PFSK-1 (cell line): ENCODE measurements at regions not wholly inside any gene's neighbourhood (a gene's known extent, or its start where the extent isn't known, plus 50 kb on each side); places are given as distances from the start of the nearest gene placed in this dataset.

Source experiments
- FOXP2 ChIP-seq: optimal IDR thresholded peaks from 2 replicates; pipeline ENCODE3; 2011; ENCODE audit warnings: borderline replicate concordance, control low read depth, inconsistent platforms; ENCODE audit not compliant: insufficient read depth; ENCODE audit errors: extremely low read length, extremely low read depth
- POLR2AphosphoS5 ChIP-seq: IDR thresholded peaks from 2 replicates; pipeline ENCODE4 v1.6.1; 2012; ENCODE audit warnings: low read depth, mild to moderate bottlenecking, control low read depth, low read length, moderate library complexity
- SIN3A ChIP-seq: IDR thresholded peaks from 2 replicates; pipeline ENCODE4 v1.6.1; 2012; ENCODE audit warnings: mild to moderate bottlenecking, low read length, moderate library complexity, borderline replicate concordance; ENCODE audit not compliant: insufficient read depth
- TAF1 ChIP-seq: IDR thresholded peaks from 2 replicates; pipeline ENCODE4 v1.6.1; 2012; ENCODE audit warnings: low read length, control low read depth, borderline replicate concordance; ENCODE audit not compliant: insufficient read depth
- TF ChIP-seq, protein P1 (sequence below), 2 experiments: IDR thresholded peaks; 2 replicates each; pipeline versions ENCODE4 v1.6.1 to v1.8.0; 2011 to 2012; ENCODE audit warnings: low read depth in 2 of 2, low read length in 2 of 2, control low read depth in 1 of 2, inconsistent platforms in 1 of 2, mild to moderate bottlenecking in 1 of 2, moderate library complexity in 1 of 2; ENCODE audit not compliant: insufficient read depth in 1 of 2

DNA sequence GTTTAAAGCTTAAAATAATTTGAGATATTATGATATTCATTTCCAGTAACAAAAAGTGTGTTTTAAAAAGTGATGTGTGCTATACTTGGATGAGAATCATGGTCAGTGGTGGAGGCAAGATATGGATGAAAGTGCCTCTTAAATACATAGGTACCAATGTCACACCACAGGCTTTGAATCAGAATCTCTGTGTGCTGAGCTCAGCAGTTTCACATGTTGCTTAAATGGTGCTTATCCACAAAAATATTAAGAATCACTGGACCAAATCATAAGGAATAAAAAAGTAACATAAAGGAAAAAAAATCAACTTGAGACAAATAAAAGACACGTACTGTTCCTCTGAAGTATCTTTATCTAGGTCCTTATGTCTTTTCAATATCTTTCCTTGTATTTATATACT is 850.5 kb upstream of the POT1 start:
- TF ChIP-seq POLR2AphosphoS5 (no peak), SIN3A (no peak), FOXP2 (no peak), TAF1 (no peak)
- TF ChIP-seq, protein P1, sequence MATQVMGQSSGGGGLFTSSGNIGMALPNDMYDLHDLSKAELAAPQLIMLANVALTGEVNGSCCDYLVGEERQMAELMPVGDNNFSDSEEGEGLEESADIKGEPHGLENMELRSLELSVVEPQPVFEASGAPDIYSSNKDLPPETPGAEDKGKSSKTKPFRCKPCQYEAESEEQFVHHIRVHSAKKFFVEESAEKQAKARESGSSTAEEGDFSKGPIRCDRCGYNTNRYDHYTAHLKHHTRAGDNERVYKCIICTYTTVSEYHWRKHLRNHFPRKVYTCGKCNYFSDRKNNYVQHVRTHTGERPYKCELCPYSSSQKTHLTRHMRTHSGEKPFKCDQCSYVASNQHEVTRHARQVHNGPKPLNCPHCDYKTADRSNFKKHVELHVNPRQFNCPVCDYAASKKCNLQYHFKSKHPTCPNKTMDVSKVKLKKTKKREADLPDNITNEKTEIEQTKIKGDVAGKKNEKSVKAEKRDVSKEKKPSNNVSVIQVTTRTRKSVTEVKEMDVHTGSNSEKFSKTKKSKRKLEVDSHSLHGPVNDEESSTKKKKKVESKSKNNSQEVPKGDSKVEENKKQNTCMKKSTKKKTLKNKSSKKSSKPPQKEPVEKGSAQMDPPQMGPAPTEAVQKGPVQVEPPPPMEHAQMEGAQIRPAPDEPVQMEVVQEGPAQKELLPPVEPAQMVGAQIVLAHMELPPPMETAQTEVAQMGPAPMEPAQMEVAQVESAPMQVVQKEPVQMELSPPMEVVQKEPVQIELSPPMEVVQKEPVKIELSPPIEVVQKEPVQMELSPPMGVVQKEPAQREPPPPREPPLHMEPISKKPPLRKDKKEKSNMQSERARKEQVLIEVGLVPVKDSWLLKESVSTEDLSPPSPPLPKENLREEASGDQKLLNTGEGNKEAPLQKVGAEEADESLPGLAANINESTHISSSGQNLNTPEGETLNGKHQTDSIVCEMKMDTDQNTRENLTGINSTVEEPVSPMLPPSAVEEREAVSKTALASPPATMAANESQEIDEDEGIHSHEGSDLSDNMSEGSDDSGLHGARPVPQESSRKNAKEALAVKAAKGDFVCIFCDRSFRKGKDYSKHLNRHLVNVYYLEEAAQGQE (IDR thresholded peaks at IDR 0.05; ENCODE audit: insufficient read depth in 1 of 2, low read depth in 2 of 2, low read length in 2 of 2), result no peak

DNA sequence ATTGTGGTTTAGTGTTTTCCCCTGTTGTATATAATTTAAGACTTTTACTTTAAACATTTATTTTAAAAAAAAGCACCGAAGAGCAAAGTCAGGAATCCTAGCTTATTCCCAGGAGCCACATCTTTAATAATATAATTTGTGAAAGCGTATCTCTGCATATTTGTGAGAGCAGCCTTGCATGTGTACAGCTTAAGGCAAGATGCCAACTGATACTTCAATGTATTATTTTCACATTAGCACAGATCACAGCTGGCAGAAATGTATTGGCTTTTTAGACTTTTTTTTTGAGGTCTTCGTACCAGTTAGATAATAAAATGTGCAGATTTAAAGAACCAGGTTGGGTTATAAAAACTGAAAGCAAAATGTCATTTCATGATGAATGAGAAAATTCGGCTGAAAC is 845.7 kb upstream of the POT1 start:
- TF ChIP-seq, protein P1 (IDR thresholded peaks at IDR 0.05; ENCODE audit: insufficient read depth in 1 of 2, low read depth in 2 of 2, low read length in 2 of 2), result no peak
- TF ChIP-seq POLR2AphosphoS5, result no peak
- no peak for TF ChIP-seq FOXP2
- no peak for TF ChIP-seq SIN3A
- no peak for TF ChIP-seq TAF1

DNA sequence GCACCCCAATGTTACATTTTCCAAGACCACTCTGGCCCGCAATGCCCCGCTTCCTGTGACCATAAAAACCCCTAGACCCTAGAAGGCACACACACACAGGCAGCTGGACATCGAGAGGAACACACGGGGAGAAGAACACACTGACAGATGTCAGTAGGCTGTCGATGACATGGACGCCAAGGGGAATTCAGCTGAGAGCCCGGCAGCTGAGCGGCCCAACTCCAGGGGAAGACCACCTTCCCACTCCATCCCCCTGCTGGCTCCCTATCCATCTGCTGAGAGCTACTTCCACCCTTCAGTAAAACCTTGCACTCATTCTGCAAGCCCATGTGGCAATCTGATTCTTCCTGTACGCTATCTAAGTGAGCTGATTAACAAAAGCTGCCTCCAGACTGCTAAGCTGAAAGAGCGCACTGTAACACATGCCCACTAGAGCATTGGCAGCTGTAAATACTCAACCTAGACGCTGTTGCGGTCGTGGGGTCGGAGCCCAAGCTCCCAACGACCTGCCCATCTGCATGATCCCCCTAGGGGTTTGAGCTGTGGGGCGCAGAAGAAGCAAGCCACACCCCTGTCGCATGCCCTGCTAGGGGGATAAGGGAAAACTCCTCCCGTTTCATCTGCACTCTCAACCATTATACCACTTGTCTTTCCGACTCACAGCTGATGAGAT is 843.6 kb upstream of the POT1 start:
- no peak for TF ChIP-seq POLR2AphosphoS5
- TF ChIP-seq, protein P1 (IDR thresholded peaks at IDR 0.05; ENCODE audit: insufficient read depth in 1 of 2, low read depth in 2 of 2, low read length in 2 of 2), result no peak
- no peak for TF ChIP-seq TAF1
- TF ChIP-seq FOXP2, result no peak
- no peak for TF ChIP-seq SIN3A

DNA sequence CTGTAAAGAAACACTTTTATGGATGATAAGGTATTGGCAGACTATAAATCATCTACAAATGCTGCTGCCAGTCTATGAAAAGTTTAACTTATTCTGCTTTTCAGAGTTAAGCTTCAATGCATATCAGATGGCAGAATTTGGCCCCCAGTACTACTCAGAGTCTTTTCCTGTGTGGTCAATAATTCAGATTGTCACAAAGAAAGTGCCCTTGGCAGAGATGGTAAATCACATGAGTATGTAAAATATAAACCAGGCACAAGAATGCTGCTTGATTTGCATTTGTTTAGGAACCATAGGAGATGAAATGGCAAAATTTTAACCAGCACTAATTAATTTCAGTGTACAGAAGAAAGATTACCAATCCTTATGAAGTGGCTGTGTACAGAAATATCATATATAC is 818.3 kb upstream of the POT1 start:
- no peak for TF ChIP-seq FOXP2
- TF ChIP-seq SIN3A, result no peak
- no peak for TF ChIP-seq TAF1
- TF ChIP-seq, protein P1 (IDR thresholded peaks at IDR 0.05; ENCODE audit: insufficient read depth in 1 of 2, low read depth in 2 of 2, low read length in 2 of 2), result no peak
- no peak for TF ChIP-seq POLR2AphosphoS5

DNA sequence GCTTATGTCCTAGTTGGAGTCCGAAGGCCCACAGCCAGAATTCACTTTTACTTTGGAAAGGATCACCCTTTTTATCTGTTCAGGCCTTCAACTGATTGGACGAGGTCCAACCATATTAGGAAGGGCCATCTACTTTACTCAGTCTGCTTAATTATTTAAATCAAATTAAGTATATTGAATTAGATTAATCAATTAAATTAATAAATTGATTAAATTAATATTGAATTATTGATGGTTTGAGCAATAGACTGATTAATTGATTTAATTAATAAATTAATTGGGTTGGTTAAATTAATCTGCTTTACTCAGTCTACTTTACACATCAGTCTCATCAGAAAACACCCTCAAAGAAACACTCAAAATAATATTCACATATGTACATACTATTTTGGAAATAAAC is 816.9 kb upstream of the POT1 start:
- TF ChIP-seq, protein P1 (IDR thresholded peaks at IDR 0.05; ENCODE audit: insufficient read depth in 1 of 2, low read depth in 2 of 2, low read length in 2 of 2), result no peak
- TF ChIP-seq POLR2AphosphoS5, result no peak
